Activated naive CD4-positive, alpha-beta T cell treated with anti-CD3 and anti-CD28 coated beads, Interleukin-2, amount 50 U/mL, for 72 hours (primary cell): ENCODE measurements at regions not wholly inside any gene's neighbourhood (a gene's known extent, or its start where the extent isn't known, plus 50 kb on each side); places are given as distances from the start of the nearest gene placed in this dataset.
"Not testable (repeated sequence)": the region's sequence is repeated elsewhere in the genome, so short reads cannot be mapped to it uniquely, and the experiment has no call there.

ENCODE experiments used
- ATAC-seq, 2 donors: fragments of 150-1000 bp; cut with Tn5 transposase; 2 replicates each; pipeline ENCODE4 v1.10.0; 2021; ENCODE audit warnings: mild to moderate bottlenecking in 2 of 2, moderate library complexity in 2 of 2
- DNase-seq, 2 donors: peaks; one replicate each; pipeline ENCODE4 v3.0.0; 2021 to 2022; ENCODE audit warnings: low spot score in 2 of 2
- H3K27ac Mint-ChIP-seq, 2 donors: one replicate each; pipeline ENCODE4 v1.8.0; 2022; ENCODE audit warnings: mild to moderate bottlenecking in 2 of 2, mixed read lengths in 2 of 2
- H3K36me3 Mint-ChIP-seq, 2 donors: one replicate each; pipeline ENCODE4 v1.8.0; 2022; ENCODE audit warnings: mixed read lengths in 2 of 2
- H3K9me3 Mint-ChIP-seq, 2 donors: one replicate each; pipeline ENCODE4 v1.8.0; 2022; ENCODE audit warnings: mixed read lengths in 2 of 2

GRCh38 chr2:43065871-43066270 lies 160.5 kb downstream of the ZFP36L2 start:
- DNase-seq (no peak), ATAC-seq (no peak)
- Mint-ChIP-seq H3K36me3 (no peaks in the 10 kb centered on the region), H3K9me3 (peaks cover 4 to 5% of the 10 kb centered on the region in 2 donors), H3K27ac (no peak overlapping the region)

GRCh38 chr2:43065036-43065435 lies 161.4 kb downstream of the ZFP36L2 start:
- ATAC-seq (no peak), DNase-seq (no peak)
- H3K36me3 Mint-ChIP-seq = no peaks in the 10 kb centered on the region
- no peak overlapping the region for H3K27ac Mint-ChIP-seq
- H3K9me3 Mint-ChIP-seq = peaks cover 4 to 5% of the 10 kb centered on the region in 2 donors

DNA sequence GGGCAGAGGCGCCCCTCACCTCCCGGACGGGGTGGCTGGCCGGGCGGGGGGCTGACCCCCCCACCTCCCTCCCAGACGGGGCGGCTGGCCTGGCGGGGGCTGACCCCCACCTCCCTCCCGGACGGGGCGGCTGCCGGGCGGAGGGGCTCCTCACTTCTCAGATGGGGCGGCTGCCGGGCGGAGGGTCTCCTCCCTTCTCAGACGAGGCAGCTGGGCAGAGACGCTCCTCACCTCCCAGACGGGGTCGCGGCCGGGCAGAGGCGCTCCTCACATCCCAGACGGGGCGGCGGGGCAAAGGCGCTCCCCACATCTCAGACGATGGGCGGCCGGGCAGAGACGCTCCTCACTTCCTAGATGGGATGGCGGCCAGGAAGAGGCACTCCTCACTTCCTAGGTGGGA lies 163.3 kb downstream of the ZFP36L2 start:
- H3K9me3 Mint-ChIP-seq = not testable (repeated sequence)

DNA sequence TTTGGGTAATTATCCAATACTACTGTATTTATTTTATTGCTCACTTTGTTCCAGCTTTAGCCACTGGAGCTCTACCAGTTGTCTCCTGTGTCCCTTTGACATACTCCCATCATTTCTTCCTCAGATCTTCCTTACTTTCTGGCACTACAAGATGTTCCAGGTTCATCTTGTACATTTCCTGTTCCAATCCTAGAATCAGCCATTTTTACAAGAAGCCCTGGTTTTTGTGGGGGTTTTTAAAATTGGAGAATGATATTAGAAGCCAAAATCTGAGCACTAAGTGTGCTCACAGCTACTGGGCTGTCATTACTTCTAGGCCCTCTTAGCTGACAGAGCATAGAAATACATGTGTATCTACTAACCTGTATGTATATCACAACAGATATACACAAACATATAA lies 164.3 kb downstream of the ZFP36L2 start:
- H3K27ac Mint-ChIP-seq = no peak overlapping the region
- DNase-seq (no peak), ATAC-seq (no peak)
- peaks cover 4 to 5% of the 10 kb centered on the region in 2 donors for H3K9me3 Mint-ChIP-seq
- no peaks in the 10 kb centered on the region for H3K36me3 Mint-ChIP-seq

More for the DNA sequence above, 163.3 kb downstream of the ZFP36L2 start:
- DNase-seq, H3K27ac Mint-ChIP-seq, ATAC-seq, H3K36me3 Mint-ChIP-seq: not testable (repeated sequence)

DNA sequence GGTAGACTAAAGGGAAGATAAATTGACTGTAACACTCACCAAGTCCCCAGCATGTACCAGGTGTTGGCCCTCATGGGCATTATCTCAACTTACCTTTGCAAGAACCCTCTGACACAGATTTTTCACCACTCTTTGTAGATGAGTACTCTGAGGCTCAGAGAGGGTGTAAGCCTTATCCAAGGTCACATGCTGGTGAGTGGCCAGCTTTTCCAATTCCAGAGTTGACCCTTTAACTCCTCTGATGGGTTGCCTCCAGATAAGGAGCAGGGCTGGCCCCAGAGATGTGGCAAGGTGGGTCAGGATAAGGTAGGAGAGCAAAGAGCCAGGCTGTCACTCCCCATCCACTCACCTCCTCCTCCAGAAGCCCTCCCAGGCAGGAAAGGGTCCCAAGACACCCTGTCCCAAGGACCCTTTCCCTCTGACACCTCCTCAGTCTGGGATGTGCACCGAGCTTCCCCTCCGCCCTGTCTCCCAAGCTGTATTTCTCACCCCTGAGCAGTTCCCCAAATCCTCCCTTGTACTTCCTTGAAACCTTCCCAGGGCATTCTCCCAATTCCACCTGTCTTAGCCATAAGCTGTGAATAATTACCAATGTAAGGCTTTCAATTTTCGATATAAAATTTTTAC lies 165.9 kb downstream of the ZFP36L2 start:
- Mint-ChIP-seq H3K9me3 (peaks cover 4 to 5% of the 10 kb centered on the region in 2 donors), H3K27ac (peak overlapping the region in 1 of 2 donors; percentile 88), H3K36me3 (no peaks in the 10 kb centered on the region)
- no peak for ATAC-seq
- no peak for DNase-seq

DNA sequence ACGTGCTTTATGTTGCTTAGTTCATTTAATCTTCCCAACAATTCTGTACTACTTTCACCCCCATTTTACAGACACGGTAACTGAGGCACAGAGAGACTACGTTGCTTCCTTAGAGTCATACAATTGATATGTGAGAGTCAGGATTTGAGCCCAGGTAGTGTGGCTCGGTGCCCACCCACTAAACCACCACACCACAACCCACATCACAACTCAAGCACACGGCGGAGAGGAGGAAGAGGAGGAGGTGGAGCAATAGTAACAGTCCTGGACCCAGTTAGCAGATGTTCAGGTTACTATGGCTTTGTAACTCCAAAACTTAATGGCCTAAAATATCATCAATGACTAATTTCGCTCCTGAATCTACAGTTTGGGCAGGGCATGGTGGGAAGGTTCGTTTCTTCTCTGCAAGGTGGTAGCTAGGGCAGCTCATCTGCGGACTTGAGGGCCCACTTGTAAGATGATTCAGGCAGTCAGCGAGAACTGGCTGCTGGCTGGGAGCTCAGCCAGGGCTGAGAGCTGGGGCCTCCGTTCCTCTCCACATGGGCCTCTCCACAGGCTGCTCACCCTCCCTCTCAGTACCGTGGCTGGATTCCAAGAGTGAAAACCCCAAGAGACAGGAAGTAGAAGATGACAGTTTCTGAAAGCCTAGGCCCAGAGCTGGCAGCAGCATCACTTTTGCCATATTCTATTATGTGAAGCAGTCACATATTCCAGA lies 167.1 kb downstream of the ZFP36L2 start:
- peak overlapping the region; percentile 79 to 88 for H3K27ac Mint-ChIP-seq
- peaks cover 4 to 5% of the 10 kb centered on the region in 2 donors for H3K9me3 Mint-ChIP-seq
- no peaks in the 10 kb centered on the region for H3K36me3 Mint-ChIP-seq
- DNase-seq = peak; percentile 69 to 82
- ATAC-seq = peak; percentile 92 to 95

GRCh38 chr2:43058726-43059110 lies 167.7 kb downstream of the ZFP36L2 start:
- no peak for DNase-seq
- Mint-ChIP-seq H3K9me3 (peaks cover 4 to 5% of the 10 kb centered on the region in 2 donors), H3K36me3 (no peaks in the 10 kb centered on the region), H3K27ac (peak overlapping the region; percentile 31 to 88)
- no peak for ATAC-seq

GRCh38 chr2:43057742-43058725 lies 168.4 kb downstream of the ZFP36L2 start:
- no peak for DNase-seq
- Mint-ChIP-seq H3K9me3 (peaks cover 4 to 5% of the 10 kb centered on the region in 2 donors), H3K36me3 (no peaks in the 10 kb centered on the region), H3K27ac (peak overlapping the region; percentile 31 to 88)
- ATAC-seq = no peak

- H3K27ac Mint-ChIP-seq = no peak overlapping the region
- H3K9me3 Mint-ChIP-seq = peaks cover 3 to 4% of the 10 kb centered on the region in 2 donors
- ATAC-seq (no peak), DNase-seq (no peak)
- no peaks in the 10 kb centered on the region for H3K36me3 Mint-ChIP-seq
Measured at GRCh38 chr2:43057026-43057741, 169.2 kb downstream of the ZFP36L2 start.

GRCh38 chr2:43055985-43056384 lies 170.4 kb downstream of the ZFP36L2 start:
- DNase-seq = no peak
- Mint-ChIP-seq H3K9me3 (no peaks in the 10 kb centered on the region), H3K27ac (no peak overlapping the region), H3K36me3 (no peaks in the 10 kb centered on the region)
- no peak for ATAC-seq

GRCh38 chr2:43055086-43055912 lies 171.1 kb downstream of the ZFP36L2 start:
- Mint-ChIP-seq H3K9me3 (no peaks in the 10 kb centered on the region), H3K27ac (no peak overlapping the region)

GRCh38 chr2:43054367-43054766 lies 172.0 kb downstream of the ZFP36L2 start:
- Mint-ChIP-seq H3K9me3 (no peaks in the 10 kb centered on the region), H3K36me3 (no peaks in the 10 kb centered on the region), H3K27ac (no peak overlapping the region)
- DNase-seq (no peak), ATAC-seq (no peak)

More at GRCh38 chr2:43055086-43055912, 171.1 kb downstream of the ZFP36L2 start:
- no peaks in the 10 kb centered on the region for H3K36me3 Mint-ChIP-seq
- DNase-seq = no peak
- no peak for ATAC-seq

- H3K27ac Mint-ChIP-seq = no peak overlapping the region
- H3K36me3 Mint-ChIP-seq = no peaks in the 10 kb centered on the region
- DNase-seq = no peak
- ATAC-seq = no peak
- no peaks in the 10 kb centered on the region for H3K9me3 Mint-ChIP-seq
Measured at GRCh38 chr2:43052944-43053306, 173.5 kb downstream of the ZFP36L2 start.

GRCh38 chr2:43052204-43052943 lies 174.0 kb downstream of the ZFP36L2 start:
- ATAC-seq (no peak), DNase-seq (no peak)
- Mint-ChIP-seq H3K36me3 (no peaks in the 10 kb centered on the region), H3K9me3 (no peaks in the 10 kb centered on the region), H3K27ac (peak overlapping the region in 1 of 2 donors; percentile 13)

DNA sequence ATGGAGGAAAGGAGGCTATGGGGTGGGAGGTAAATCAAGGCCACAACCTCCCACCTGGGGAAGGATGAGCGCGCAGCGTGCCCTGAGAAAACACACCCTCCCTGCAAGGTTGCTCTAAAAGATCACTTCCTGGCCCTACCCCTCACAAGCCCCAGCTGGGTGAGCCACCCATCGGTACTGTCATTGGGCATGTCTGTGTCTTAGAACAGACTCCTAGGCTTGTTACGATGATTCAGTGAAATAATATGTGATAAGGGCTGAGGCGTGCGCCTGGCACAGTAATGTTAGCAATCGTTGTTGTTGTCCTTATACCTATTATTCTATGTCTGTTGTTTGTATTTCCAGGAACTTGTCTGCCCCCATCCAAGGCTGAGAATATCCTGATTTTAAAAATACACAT lies 175.1 kb downstream of the ZFP36L2 start:
- Mint-ChIP-seq H3K27ac (peak overlapping the region in 1 of 2 donors; percentile 13), H3K36me3 (no peaks in the 10 kb centered on the region), H3K9me3 (no peaks in the 10 kb centered on the region)
- DNase-seq = no peak
- peak; percentile 67 to 82 for ATAC-seq
